Pancreas (tissue), 10 donors: ENCODE measurements at regions not wholly inside any gene's neighbourhood (a gene's known extent, or its start where the extent isn't known, plus 50 kb on each side); places are given as distances from the start of the nearest gene placed in this dataset.

Experiments
- ATAC-seq, 4 donors: fragments of 200-7000 bp; cut with Tn5 transposase; one replicate each; pipeline versions ENCODE4 v1.8.0 to v1.9.1; 2020; ENCODE audit warnings: mild to moderate bottlenecking in 4 of 4, moderate library complexity in 4 of 4
- DNase-seq, 6 donors: peaks; one replicate each; pipeline ENCODE4 v3.0.0-alpha.2; 2020
- FAIRE-seq: peaks from 2 replicates; lab custom pipeline; 2012; peaks lifted over from hg19 to GRCh38; lab: Jason Lieb, UNC
- H3K27ac ChIP-seq, 4 donors: fragments of 200-600 bp; sonication (generic); 1 replicate in 3 of 4; 2 replicates in 1 of 4; pipeline versions ENCODE4 v1.5.0 to v1.8.0; 2020
- H3K27me3 ChIP-seq, 4 donors: fragments of 200-600 bp; one replicate each; pipeline ENCODE4 v1.8.0; 2021
- H3K36me3 ChIP-seq, 3 donors: fragments of 200-600 bp; sonication (generic) in 1 of 3; one replicate each; pipeline versions ENCODE4 v1.5.0 to v1.8.0; 2020 to 2021
- H3K4me1 ChIP-seq, 3 donors: fragments of 200-600 bp; one replicate each; pipeline ENCODE4 v1.8.0; 2021
- H3K4me3 ChIP-seq, 4 donors: fragments of 200-600 bp; sonication (generic) in 2 of 4; one replicate each; pipeline versions ENCODE4 v1.5.0 to v1.8.0; 2020 to 2021
- H3K9me3 ChIP-seq, 4 donors: fragments of 200-600 bp; one replicate each; pipeline ENCODE4 v1.8.0; 2021
- CTCF ChIP-seq, 4 donors: fragments of 200-600 bp; sonication (generic) in 3 of 4; IDR thresholded peaks; one replicate each; pipeline versions ENCODE4 v1.5.0 to v1.8.0; 2021; ENCODE audit warnings: antibody characterized with exemption in 4 of 4
- WGBS, 2 donors: extraction: QIAGEN DNeasy Blood & Tissue Kit; methylation state at CpG; one replicate each; pipeline ENCODE4 v1.1.7; 2013; 5-methylcytosine and 5-hydroxymethylcytosine counted together
- intact Hi-C, 3 donors: fragments of 100-400 bp; cut with DNase I; formaldehyde crosslinking; loops; one replicate each; pipeline versions ENCODE4 v1.11.1 to v1.14.2; 2022
- donor health status: healthy with polysubstance abuse.
- donor health status: DM: no; HTN: no; CAD: no; lungs with moderate emphysema.
- donor health status: DM: no; HTN: no; CAD: no.
- donor health status: control.
- donor health status: control.
- donor health status: Bipolar disorder and iron deficiency.
- donor health status: DM: yes; HTN: yes; CAD: no.
- donor health status: DM: no; HTN: no; CAD: no.
- donor health status: DM: no; HTN: no; CAD: no.
- donor health status: DM: yes; HTN: yes; CAD: no.

- H3K36me3 ChIP-seq: no peaks in the 10 kb centered on the region
- no peak overlapping the region for H3K27ac ChIP-seq
- 85 to 93% methylated on average over 3 of the region's 3 CpGs for WGBS, 2 donors
- FAIRE-seq (no peak), ATAC-seq (no peak), DNase-seq (no peak)
- intact Hi-C loops: no loop called here
- no peak overlapping the region for H3K4me3 ChIP-seq
- no peak for TF ChIP-seq CTCF (IDR thresholded peaks at IDR 0.05)
- H3K9me3 ChIP-seq: no peaks in the 10 kb centered on the region
- H3K4me1 ChIP-seq: no peaks in the 10 kb centered on the region
- no peaks in the 10 kb centered on the region for H3K27me3 ChIP-seq
Measured at GRCh38 chr2:14942987-14943386, 310.5 kb downstream of the LRATD1 start.

DNA sequence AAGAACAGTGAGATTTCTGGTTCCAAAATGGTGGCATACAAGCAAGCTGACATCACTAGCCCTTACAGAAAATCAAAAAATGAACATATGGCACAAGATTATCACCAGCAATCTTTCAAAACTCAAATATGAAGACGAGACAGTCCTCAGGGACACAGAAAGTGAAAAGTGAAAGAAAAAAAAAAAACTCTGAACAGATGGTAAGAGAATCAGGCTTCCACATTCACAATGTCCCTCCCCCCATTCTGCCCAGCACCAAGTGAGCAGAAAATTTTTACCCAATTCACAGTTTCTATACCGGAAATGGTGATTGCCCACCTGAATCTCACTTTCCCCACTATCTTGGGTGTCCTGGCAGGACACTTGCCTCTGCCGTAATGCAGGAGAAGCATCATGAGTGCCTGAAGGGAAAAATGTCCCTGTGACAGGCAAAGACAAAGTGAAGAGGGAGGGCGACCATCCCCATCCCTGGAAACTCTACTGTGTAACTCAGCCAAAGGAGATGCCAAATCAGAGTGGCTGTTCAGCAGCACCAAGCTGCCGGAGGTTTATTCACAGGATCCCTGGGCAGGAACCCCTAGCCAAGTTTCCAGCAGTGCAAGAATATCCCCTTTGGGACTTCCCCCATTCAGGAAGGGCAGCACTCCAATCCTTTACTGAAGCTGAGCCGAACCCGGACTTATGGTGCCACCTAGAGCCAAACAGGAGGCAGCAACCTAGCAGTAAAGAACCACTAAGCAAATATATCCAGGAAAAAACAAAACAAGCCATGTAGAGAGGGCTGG is 312.2 kb downstream of the LRATD1 start:
- Histone ChIP-seq H3K27me3 (no peaks in the 10 kb centered on the region), H3K4me3 (no peak overlapping the region), H3K9me3 (no peaks in the 10 kb centered on the region), H3K36me3 (no peaks in the 10 kb centered on the region), H3K27ac (no peak overlapping the region), H3K4me1 (no peaks in the 10 kb centered on the region)
- DNase-seq (peak in 4 of 6 donors; percentile 21 to 37 (median 23)), FAIRE-seq (no peak), ATAC-seq (peak; percentile 48 to 87 (median 72))
- 52 to 63% methylated on average over 7 of the region's 7 CpGs for WGBS, 2 donors
- intact Hi-C loops: no loop called here
- no peak for TF ChIP-seq CTCF (IDR thresholded peaks at IDR 0.05)

DNA sequence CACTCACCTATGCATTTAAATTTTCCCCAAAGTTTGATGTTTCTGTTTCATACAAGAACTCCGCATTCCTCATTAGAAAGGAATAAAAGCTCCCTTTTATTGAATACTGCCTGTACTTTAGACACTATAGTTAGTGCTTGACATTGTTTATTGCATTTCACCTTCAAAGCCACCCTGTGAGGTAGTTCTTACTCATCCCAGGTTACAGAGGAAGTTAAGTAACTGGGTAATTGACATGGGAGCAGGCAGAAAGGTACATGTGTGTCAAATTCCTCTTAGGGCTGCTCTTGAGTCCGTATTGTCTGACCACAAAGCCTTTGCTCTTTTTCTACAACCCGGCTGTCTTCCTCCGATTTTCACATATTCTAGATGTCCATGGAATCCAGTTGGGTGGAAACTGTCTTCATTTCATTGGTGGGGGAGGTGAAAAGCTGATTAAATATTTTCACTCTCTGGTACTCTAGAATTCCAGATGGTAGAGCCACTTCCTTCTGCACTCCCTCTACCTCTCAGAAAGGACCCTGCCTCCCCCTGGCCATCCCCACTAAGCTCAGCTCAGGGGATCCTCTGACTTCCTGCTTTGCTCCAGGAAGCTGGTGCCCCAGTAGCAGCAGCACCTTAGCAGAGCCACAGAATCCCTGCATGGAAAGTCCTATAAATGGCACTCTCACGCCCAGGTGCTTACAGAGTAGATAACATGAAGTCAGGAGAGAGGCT is 319.2 kb downstream of the LRATD1 start:
- WGBS, 2 donors: 86 to 88% methylated on average over 5 of the region's 5 CpGs
- Histone ChIP-seq H3K36me3 (no peaks in the 10 kb centered on the region), H3K4me3 (no peak overlapping the region), H3K4me1 (no peaks in the 10 kb centered on the region), H3K27ac (no peak overlapping the region), H3K27me3 (no peaks in the 10 kb centered on the region), H3K9me3 (no peaks in the 10 kb centered on the region)
- no peak for DNase-seq
- no peak for ATAC-seq
- no peak for TF ChIP-seq CTCF (IDR thresholded peaks at IDR 0.05)
- intact Hi-C loops: no loop called here
- no peak for FAIRE-seq

DNA sequence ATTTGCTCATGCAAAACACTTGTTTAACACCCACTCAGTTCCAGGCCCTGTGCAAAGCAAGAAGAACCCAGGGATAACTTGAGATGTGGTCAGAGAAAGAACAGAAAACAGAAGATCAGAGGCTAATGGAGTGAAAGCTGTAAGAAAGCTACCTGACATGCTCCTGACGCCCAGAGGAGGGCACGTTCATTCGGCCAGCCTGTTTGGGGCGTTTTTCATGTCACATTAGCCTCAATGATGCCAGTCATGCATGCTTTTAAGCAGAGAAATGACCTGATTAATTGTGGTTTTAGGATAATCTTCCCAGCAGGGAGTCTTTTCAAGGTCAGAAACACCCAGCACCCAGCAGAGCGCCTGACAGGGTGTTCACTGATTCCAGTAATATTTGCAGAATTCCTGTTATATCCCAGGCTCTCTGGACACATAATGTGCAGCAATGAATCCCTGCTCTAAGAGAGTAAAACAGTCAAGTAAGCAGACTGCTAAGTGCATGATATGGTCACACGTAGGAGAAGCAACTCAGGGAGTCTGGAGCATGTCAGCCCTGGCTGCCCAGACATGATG is 320.0 kb downstream of the LRATD1 start:
- Histone ChIP-seq H3K4me3 (no peak overlapping the region), H3K27me3 (no peaks in the 10 kb centered on the region), H3K36me3 (no peaks in the 10 kb centered on the region), H3K4me1 (no peaks in the 10 kb centered on the region), H3K9me3 (no peaks in the 10 kb centered on the region), H3K27ac (no peak overlapping the region)
- DNase-seq (no peak), FAIRE-seq (no peak), ATAC-seq (peak in 2 of 4 donors; percentile 20 to 29)
- TF ChIP-seq CTCF (IDR thresholded peaks at IDR 0.05): no peak
- WGBS, 2 donors: 47 to 51% methylated on average over 6 of the region's 6 CpGs
- intact Hi-C loops: no loop called here
